ENCODE measurements at regions not wholly inside any gene's neighbourhood (a gene's known extent, or its start where the extent isn't known, plus 50 kb on each side); places are given as distances from the start of the nearest gene placed in this dataset.

GRCh38 chr18:42187611-42188380 is 232.8 kb downstream of the PIK3C3 start:
- no peak for DNase-seq

DNA sequence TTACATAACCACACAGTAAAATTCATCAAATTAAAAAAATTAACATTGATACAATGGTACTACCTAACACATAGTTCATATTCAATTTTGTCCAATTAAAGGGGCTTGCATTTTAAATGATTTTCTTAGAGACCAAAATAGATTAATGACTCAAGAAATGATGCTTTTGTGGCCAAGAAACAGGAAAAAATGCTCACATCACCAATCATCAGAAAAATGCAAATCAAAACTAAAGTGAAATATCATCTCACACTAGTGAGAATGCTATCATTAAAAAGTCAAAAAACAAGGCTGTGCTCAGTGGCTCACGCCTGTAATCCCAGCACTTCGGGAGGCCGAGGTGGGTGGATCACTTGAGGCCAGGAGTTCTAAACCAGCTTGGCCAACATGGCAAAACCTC is 235.6 kb downstream of the PIK3C3 start:
- DNase-seq: no peak

GRCh38 chr18:42192251-42193248 is 237.5 kb downstream of the PIK3C3 start:
- DNase-seq: peak; percentile 21

DNA sequence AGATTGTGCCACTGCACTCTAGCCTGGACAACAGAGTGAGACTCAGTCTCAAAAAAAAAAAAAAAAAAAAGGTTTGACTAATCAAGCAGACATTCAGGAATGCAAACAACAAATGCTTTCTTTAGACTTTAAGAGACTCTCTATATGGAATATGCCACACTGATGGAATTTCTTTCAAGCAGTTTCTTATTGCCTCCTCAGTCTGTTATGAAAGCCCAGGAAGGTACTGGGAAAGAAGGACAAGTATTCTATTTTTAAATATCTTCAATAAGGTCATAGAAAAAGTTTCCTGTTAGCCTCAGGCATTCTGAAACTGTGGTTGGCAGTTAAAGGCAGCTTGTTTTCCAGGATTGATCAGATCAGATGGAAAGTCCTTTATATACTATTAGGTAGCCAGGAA is 241.6 kb downstream of the PIK3C3 start:
- no peak for DNase-seq

GRCh38 chr18:42201137-42201536 is 246.1 kb downstream of the PIK3C3 start:
- no peak for DNase-seq

DNA sequence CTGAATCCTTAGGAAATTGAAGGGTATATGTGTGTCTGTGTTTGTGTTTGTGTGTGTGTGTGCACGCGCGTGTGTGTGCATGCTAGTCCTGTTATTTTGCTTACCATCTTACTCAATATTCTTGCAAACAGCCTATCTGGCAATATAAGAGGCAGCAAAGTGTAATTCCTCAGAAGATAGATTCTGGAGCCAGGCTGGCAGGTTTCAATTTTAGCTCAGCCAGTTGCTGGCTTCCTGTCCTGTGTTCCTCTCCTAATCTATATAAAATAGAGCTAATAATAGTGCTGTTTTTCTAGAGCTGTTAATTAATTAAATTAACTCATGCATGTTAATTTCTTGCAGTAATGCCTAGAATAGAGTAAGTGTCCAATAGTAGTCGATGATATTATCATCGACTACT is 256.2 kb downstream of the PIK3C3 start:
- no peak for DNase-seq

DNA sequence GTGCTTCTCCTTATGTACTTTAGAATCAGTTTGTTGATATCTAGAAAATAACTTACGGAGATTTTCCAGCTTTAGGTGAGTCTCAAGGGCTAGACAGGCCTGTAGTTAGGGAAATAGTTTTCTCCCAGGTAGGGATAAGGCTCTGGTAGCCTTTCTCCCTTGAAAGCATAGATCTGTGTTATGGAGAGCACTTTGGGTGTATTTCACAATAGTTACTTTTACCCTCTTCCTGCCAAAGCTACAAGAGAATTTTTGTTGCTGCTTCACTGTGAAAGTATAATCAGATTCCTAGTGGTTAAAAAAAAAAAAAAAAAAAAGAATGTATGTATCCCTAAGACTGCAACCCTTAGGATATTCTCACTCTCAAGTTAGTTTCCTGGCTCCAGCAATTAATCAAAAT is 267.5 kb downstream of the PIK3C3 start:
- DNase-seq: no peak

DNA sequence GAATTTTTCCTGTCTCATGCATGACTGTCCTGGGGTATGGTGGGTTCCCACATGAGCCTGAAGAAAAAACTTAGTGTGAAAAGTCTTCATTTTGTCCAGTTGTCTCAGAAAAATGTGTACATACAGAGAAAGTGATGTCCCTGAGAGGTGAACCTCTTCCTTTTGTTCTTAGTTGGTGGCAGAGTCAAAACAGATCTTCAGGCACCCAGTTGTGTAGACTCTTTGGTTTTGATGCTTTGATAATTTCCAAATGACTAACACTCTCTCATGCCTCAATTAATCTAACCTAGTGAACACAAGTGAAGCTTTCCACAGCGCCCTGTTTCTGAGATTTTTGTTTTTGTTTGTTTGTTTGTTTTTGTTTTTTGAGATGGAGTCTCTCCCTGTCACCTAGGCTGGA is 273.5 kb downstream of the PIK3C3 start:
- no peak for DNase-seq

- no peak for DNase-seq
These were observed 274.5 kb downstream of the PIK3C3 start for GRCh38 chr18:42229211-42230210.

DNA sequence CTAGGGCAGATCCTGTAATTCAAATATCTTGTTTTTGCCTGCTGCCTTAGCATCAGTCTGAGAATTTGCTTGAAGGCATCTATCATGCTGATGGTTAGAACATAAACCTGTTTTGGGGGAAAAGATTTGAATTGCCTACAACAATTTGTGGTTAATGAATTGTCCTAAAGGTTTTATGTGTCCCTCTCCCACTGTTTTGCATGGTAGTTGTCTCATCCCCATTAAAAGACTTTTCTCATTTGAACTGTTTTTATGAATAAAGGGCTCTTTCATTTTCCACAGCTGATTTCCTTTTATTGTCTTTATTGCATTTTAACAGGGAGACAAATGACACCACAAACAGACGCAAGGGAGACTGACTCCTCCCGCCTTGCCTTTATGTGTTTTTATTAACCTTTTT is 275.6 kb downstream of the PIK3C3 start:
- DNase-seq: no peak

DNA sequence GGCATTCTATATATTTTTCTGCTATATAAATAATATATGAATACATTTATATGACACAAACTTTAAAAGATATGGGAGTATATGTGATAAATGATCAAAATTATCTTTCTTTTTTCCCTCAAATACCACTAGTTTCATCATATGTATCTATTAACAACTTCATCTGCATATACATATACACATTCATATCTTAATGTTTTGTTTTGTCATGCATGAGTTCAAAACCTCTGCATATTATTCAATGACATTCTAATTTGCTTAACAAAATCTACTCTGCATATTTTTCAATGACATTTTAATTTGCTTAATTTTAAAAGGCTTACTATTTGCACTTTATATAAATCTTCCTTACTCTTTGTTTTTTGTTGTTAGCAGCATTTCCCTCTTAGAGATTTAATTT is 276.2 kb downstream of the PIK3C3 start:
- DNase-seq: no peak

DNA sequence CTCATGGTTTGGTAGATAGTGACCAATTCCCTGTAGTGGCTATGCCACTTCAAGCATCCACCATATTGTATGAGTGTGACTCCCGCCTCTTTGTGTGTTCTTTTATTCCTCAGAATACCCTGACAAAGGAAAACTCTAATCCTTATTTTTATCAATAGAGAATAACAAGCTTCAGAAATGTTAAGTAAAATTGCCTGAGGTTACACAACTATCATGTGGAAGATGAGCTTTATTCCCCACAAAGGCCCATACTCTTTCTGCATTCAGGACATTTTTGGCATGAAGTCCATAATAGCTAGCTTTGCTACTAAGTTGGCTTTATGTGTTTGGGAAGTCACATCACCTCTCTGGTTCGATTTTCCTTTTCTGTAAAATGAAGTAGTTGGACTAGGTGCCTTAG is 276.8 kb downstream of the PIK3C3 start:
- no peak for DNase-seq

GRCh38 chr18:42233908-42234307 is 278.9 kb downstream of the PIK3C3 start:
- DNase-seq: no peak

DNA sequence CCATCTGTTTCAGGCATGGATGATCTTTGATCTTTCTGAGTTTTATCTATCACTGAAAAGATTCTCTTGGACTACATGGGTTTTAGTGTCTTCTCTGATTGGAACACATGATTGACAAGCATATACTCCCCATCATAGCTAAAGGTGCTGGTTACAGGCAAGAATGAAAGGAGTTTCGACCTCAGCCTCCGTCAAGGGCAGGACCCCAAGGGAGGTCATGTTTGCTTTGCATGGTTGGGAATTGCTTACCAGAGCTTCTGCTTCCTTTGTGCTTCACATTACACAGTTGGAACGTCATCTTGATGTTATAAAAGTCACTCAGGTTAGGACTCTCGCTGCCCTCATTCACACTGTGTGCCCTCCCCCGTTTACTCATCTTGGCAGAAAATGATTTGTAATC is 287.7 kb downstream of the PIK3C3 start:
- no peak for DNase-seq

GRCh38 chr18:42245137-42245536 is 290.1 kb downstream of the PIK3C3 start:
- DNase-seq: no peak

- DNase-seq: no peak
These were observed 301.1 kb downstream of the PIK3C3 start for GRCh38 chr18:42255908-42256765.

DNA sequence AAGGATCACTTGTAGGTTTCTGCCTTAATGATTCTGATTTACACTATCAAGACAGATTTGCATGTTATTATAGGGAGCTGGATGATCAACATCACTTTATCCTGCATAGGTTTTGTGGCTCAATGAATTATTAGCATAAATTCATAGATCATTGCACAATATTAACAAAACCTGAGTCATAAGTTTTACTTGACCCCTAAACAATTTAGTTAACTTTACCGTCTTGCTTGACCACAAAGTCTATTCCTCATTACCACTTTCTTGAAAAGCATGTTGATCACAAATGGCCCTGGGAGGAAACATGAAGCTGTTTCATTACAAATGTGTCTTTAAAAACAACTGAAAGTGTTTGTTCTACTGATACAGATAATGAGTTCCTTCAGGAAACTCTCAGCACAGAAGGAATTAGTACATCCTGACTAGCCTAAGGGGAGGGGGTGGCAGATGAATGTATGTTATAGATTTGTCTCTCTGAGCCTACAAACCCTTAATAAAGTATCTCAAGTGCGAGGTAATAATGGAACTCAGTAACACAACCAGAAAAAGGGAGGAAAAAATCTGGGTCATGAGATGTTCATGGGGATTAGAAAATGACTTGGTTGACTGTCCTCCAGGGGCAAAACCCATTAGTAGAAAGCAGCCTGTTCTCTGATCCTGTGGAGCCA is 303.4 kb downstream of the PIK3C3 start:
- no peak for DNase-seq

GRCh38 chr18:42261731-42262130 is 306.7 kb downstream of the PIK3C3 start:
- DNase-seq: no peak

GRCh38 chr18:42264497-42264896 is 309.5 kb downstream of the PIK3C3 start:
- DNase-seq: no peak

DNA sequence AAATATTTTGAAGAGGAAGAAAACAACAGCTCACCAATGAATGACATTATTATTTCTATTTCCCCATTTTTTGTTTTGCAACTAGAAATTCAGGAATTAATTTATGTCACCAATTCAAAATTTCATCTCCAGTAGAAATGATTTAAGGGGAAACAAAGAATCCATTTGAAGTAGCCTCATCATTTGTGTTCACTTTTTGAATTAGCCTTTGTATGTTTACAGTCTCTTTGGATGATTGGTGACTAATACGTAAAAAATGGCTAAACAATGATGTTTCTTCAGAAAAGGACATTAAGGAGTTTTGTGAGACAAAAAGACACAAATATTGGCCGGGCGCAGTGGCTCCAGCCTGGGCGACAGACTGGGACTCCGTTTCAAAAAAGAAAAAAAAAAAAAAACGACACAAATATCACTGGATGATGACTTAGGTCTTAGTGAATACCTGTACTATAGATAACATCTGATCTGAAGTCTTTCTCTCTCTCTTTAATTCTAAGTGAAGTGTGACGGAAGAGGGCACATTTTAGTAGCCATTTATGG is 313.2 kb downstream of the PIK3C3 start:
- DNase-seq: no peak
